Body of pancreas (tissue), 4 donors: ENCODE measurements at regions not wholly inside any gene's neighbourhood (a gene's known extent, or its start where the extent isn't known, plus 50 kb on each side); places are given as distances from the start of the nearest gene placed in this dataset.

Experiments used
- ATAC-seq: fragments of 150-250 bp; one replicate; pipeline ENCODE4 v1.9.1; 2016
- DNase-seq, 4 donors: peaks; one replicate each; pipeline ENCODE4 v3.0.0-alpha.2; 2019
- H3K27ac ChIP-seq, 4 donors: fragments of 200-600 bp; sonication (generic); 1 replicate in 3 of 4; 2 replicates in 1 of 4; pipeline versions ENCODE4 v1.5.1 to v1.6.1; 2016 to 2019; ENCODE audit warnings: mild to moderate bottlenecking in 1 of 4, mixed read lengths in 1 of 4, moderate library complexity in 1 of 4
- H3K27me3 ChIP-seq, 2 donors: fragments of 200-600 bp; sonication (generic); one replicate each; pipeline ENCODE4 v1.6.0; 2016; ENCODE audit warnings: mild to moderate bottlenecking in 1 of 2
- H3K36me3 ChIP-seq, 2 donors: fragments of 200-600 bp; sonication (generic); replicated peaks in 1 of 2; 2 replicates each; pipeline ENCODE4 v1.5.1; 2016; ENCODE audit warnings: low read depth in 2 of 2; ENCODE audit not compliant: insufficient read depth in 1 of 2
- H3K4me1 ChIP-seq: fragments of 200-600 bp; sonication (generic); one replicate; pipeline ENCODE4 v1.6.0; 2016
- H3K4me3 ChIP-seq, 2 donors: fragments of 200-600 bp; sonication (generic); 1 replicate in 1 of 2; 2 replicates in 1 of 2; pipeline ENCODE4 v1.5.1; 2016 to 2019
- H3K9me3 ChIP-seq, 3 donors: fragments of 200-600 bp; sonication (generic); 1 replicate in 2 of 3; 2 replicates in 1 of 3; pipeline ENCODE4 v1.5.1; 2016
- CTCF ChIP-seq, 7 experiments: fragments of 450-650 bp in 4 of 7; fragments of 200-600 bp in 3 of 7; sonication (generic) in 3 of 7; IDR thresholded peaks; one replicate each; pipeline ENCODE4 v1.5.1; 2016 to 2019; ENCODE audit warnings: antibody characterized with exemption in 7 of 7
- POLR2A ChIP-seq, 3 donors: fragments of 450-650 bp; IDR thresholded peaks; one replicate each; pipeline ENCODE4 v1.6.1; 2016; ENCODE audit warnings: antibody characterized with exemption in 3 of 3, mild to moderate bottlenecking in 2 of 3
- WGBS, 2 donors: methylation state at CpG; one replicate each; pipeline ENCODE4 v1.1.5; 2017; 5-methylcytosine and 5-hydroxymethylcytosine counted together
- intact Hi-C: fragments of 100-400 bp; cut with DNase I; formaldehyde crosslinking; loops from one replicate; pipeline ENCODE4 v1.15.1; 2023

GRCh38 chr6:80454197-80454596, 347.7 kb downstream of the BCKDHB start:
- TF ChIP-seq POLR2A (IDR thresholded peaks at IDR 0.05): no peak
- TF ChIP-seq CTCF (IDR thresholded peaks at IDR 0.05): no peak

GRCh38 chr6:80449726-80450125, 343.3 kb downstream of the BCKDHB start:
- 61 to 65% methylated on average over 1 of the region's 1 CpG for WGBS, 2 donors
- no peaks in the 10 kb centered on the region for H3K36me3 ChIP-seq
- H3K27ac ChIP-seq: no peak overlapping the region
- H3K27me3 ChIP-seq: no peaks in the 10 kb centered on the region
- no peak for ATAC-seq
- intact Hi-C loops: no loop called here
- H3K4me1 ChIP-seq: no peaks in the 10 kb centered on the region
- TF ChIP-seq CTCF (IDR thresholded peaks at IDR 0.05) (no peak), POLR2A (IDR thresholded peaks at IDR 0.05) (no peak)
- no peaks in the 10 kb centered on the region for H3K9me3 ChIP-seq
- H3K4me3 ChIP-seq: no peak overlapping the region
- DNase-seq: no peak

More at GRCh38 chr6:80454197-80454596, 347.7 kb downstream of the BCKDHB start:
- Histone ChIP-seq H3K9me3 (no peaks in the 10 kb centered on the region), H3K4me1 (peaks cover 6% of the 10 kb centered on the region), H3K27ac (no peak overlapping the region), H3K4me3 (no peak overlapping the region), H3K27me3 (no peaks in the 10 kb centered on the region), H3K36me3 (no peaks in the 10 kb centered on the region)
- DNase-seq (no peak), ATAC-seq (no peak)
- WGBS, 2 donors: 43 to 44% methylated on average over 1 of the region's 1 CpG
- intact Hi-C loops: no loop called here

GRCh38 chr6:80446454-80447045, 340.1 kb downstream of the BCKDHB start:
- 90 to 93% methylated on average over 5 of the region's 5 CpGs for WGBS, 2 donors
- no peaks in the 10 kb centered on the region for H3K4me1 ChIP-seq
- intact Hi-C loops: no loop called here
- H3K9me3 ChIP-seq: no peaks in the 10 kb centered on the region
- no peaks in the 10 kb centered on the region for H3K27me3 ChIP-seq
- H3K36me3 ChIP-seq: no peaks in the 10 kb centered on the region
- no peak overlapping the region for H3K27ac ChIP-seq
- no peak for TF ChIP-seq POLR2A (IDR thresholded peaks at IDR 0.05)
- no peak for TF ChIP-seq CTCF (IDR thresholded peaks at IDR 0.05)
- no peak for ATAC-seq
- no peak for DNase-seq
- H3K4me3 ChIP-seq: no peak overlapping the region

GRCh38 chr6:80445751-80446150, 339.3 kb downstream of the BCKDHB start:
- DNase-seq: no peak
- no peaks in the 10 kb centered on the region for H3K27me3 ChIP-seq
- H3K4me3 ChIP-seq: no peak overlapping the region
- H3K4me1 ChIP-seq: no peaks in the 10 kb centered on the region
- no peak for ATAC-seq
- no peak for TF ChIP-seq CTCF (IDR thresholded peaks at IDR 0.05)
- no peak for TF ChIP-seq POLR2A (IDR thresholded peaks at IDR 0.05)
- no peak overlapping the region for H3K27ac ChIP-seq
- no peaks in the 10 kb centered on the region for H3K9me3 ChIP-seq
- intact Hi-C loops: no loop called here
- H3K36me3 ChIP-seq: no peaks in the 10 kb centered on the region

GRCh38 chr6:80442366-80442765, 335.9 kb downstream of the BCKDHB start:
- no peak for ATAC-seq
- intact Hi-C loops: no loop called here

More at GRCh38 chr6:80442366-80442765, 335.9 kb downstream of the BCKDHB start:
- H3K9me3 ChIP-seq: no peaks in the 10 kb centered on the region
- H3K27me3 ChIP-seq: no peaks in the 10 kb centered on the region
- TF ChIP-seq CTCF (IDR thresholded peaks at IDR 0.05) (no peak), POLR2A (IDR thresholded peaks at IDR 0.05) (no peak)
- H3K27ac ChIP-seq: no peak overlapping the region
- H3K4me1 ChIP-seq: no peaks in the 10 kb centered on the region
- DNase-seq: no peak
- no peak overlapping the region for H3K4me3 ChIP-seq
- no peaks in the 10 kb centered on the region for H3K36me3 ChIP-seq
